Liver (tissue), 3 donors: ENCODE measurements at regions not wholly inside any gene's neighbourhood (a gene's known extent, or its start where the extent isn't known, plus 50 kb on each side); places are given as distances from the start of the nearest gene placed in this dataset.

Experiments used
- HNF4G ChIP-seq: IDR thresholded peaks from 2 replicates; pipeline ENCODE4 v1.6.1; 2016; ENCODE audit warnings: antibody characterized with exemption
- NR2F2 ChIP-seq: IDR thresholded peaks from 2 replicates; pipeline ENCODE4 v1.6.1; 2016; ENCODE audit warnings: antibody characterized with exemption
- RAD21 ChIP-seq, 2 donors: IDR thresholded peaks; 2 replicates each; pipeline ENCODE4 v1.6.1; 2016; ENCODE audit warnings: antibody characterized with exemption in 2 of 2, mild to moderate bottlenecking in 2 of 2
- SP1 ChIP-seq: IDR thresholded peaks from 2 replicates; pipeline ENCODE4 v1.6.1; 2018; ENCODE audit warnings: antibody characterized with exemption, mild to moderate bottlenecking
- TF ChIP-seq, protein P1 (sequence below): fragments of 150-350 bp; IDR thresholded peaks from 2 replicates; pipeline ENCODE4 v1.5.1; 2017; ENCODE audit warnings: improper control_type of control experiment, low read depth, low read length; ENCODE audit not compliant: missing input control
- TF ChIP-seq, protein P2 (sequence below): IDR thresholded peaks from 2 replicates; pipeline ENCODE4 v1.6.1; 2016; ENCODE audit warnings: antibody characterized with exemption
- donor health status: healthy.
- donor health status: healthy.

DNA sequence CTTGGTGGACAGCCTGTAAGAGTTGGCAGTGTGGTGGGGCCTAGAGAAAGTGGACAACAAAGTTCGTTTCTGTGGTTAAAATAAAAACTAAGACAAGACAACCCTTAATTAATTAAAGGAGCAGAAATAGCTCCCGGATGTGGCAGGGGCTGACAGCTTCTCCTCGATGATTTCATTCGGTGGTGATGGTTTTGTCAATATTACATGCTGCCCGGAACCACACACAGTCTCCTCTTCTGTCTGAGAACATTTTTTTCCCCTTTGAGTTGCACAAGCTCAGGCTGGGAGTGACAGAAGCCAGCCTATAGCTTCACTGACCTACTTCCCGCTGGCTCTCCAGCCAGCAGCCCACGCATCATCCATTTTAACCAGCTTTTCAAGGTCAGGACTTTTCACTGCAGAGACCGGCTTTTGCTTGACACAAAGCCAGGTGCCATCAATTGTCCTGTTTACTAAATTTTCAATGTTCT lies 378.8 kb downstream of the SLC4A3 start:
- no peak for TF ChIP-seq HNF4G
- TF ChIP-seq, protein P1, sequence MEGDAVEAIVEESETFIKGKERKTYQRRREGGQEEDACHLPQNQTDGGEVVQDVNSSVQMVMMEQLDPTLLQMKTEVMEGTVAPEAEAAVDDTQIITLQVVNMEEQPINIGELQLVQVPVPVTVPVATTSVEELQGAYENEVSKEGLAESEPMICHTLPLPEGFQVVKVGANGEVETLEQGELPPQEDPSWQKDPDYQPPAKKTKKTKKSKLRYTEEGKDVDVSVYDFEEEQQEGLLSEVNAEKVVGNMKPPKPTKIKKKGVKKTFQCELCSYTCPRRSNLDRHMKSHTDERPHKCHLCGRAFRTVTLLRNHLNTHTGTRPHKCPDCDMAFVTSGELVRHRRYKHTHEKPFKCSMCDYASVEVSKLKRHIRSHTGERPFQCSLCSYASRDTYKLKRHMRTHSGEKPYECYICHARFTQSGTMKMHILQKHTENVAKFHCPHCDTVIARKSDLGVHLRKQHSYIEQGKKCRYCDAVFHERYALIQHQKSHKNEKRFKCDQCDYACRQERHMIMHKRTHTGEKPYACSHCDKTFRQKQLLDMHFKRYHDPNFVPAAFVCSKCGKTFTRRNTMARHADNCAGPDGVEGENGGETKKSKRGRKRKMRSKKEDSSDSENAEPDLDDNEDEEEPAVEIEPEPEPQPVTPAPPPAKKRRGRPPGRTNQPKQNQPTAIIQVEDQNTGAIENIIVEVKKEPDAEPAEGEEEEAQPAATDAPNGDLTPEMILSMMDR = no peak
- no peak for TF ChIP-seq RAD21 (IDR thresholded peaks at IDR 0.05)
- TF ChIP-seq NR2F2 = no peak
- TF ChIP-seq, protein P2, sequence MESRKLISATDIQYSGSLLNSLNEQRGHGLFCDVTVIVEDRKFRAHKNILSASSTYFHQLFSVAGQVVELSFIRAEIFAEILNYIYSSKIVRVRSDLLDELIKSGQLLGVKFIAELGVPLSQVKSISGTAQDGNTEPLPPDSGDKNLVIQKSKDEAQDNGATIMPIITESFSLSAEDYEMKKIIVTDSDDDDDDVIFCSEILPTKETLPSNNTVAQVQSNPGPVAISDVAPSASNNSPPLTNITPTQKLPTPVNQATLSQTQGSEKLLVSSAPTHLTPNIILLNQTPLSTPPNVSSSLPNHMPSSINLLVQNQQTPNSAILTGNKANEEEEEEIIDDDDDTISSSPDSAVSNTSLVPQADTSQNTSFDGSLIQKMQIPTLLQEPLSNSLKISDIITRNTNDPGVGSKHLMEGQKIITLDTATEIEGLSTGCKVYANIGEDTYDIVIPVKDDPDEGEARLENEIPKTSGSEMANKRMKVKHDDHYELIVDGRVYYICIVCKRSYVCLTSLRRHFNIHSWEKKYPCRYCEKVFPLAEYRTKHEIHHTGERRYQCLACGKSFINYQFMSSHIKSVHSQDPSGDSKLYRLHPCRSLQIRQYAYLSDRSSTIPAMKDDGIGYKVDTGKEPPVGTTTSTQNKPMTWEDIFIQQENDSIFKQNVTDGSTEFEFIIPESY = no peak
- no peak for TF ChIP-seq SP1
